Activated effector memory CD4-positive, alpha-beta T cell treated with Interleukin-2 at 50 U/mL for 16 hours (primary cell): ENCODE measurements at regions not wholly inside any gene's neighbourhood (a gene's known extent, or its start where the extent isn't known, plus 50 kb on each side); places are given as distances from the start of the nearest gene placed in this dataset.
"Not testable (repeated sequence)": the region's sequence is repeated elsewhere in the genome, so short reads cannot be mapped to it uniquely, and the experiment has no call there.

Source experiments
- DNase-seq: peaks from one replicate; pipeline ENCODE4 v3.0.0-alpha.2; 2020

DNA sequence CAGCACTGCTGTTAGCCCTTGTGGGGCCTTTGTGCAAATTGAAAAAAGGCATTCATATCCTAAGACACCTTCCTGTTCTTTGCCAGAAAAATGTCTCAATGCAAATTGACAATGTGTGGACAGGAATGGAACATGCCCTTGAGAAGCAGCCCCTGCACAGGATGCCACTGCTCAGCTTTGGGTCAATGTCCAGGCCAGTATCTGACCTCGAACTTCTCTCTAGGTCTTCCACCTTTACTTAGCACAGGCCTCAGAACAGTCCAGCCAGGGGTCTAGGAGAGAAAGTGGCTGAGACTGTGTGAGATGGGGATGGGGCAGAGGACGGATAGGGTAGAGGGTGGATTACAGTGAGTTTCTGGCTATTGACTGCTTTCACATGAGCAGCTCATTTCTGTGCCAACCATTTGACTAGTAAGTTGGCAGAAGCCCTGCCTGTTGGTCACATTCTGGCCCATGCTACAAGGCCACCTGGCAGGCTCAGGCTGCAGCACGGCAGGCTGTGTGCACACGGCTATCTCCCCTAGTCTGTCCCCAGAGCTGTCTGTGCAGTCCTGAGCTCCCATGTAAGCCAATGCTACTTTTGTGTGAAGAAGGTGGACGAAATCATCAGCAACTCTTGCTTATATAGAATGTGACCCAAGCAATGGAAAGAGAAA lies 254.5 kb upstream of the PLGLB1 start:
- not testable (repeated sequence) for DNase-seq

DNA sequence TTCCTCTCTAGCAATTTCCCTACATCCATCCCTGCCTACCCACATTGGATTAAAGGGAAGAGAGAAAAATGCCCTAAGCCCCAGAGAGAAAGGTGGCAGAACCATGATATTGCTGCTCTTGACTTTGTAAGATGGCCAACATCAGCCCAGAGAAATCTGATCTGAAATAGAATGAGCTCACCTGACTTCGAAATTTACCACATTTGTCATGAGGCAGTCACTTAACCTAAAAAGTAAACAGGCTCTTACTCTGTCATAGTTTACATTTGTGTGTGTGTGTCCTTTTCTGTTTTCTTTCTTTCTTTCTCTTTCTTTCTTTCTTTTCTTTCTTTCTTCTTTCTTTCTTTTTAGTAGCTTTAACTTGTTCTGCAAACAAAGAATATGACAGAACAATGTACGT lies 255.0 kb upstream of the PLGLB1 start:
- DNase-seq = not testable (repeated sequence)

DNA sequence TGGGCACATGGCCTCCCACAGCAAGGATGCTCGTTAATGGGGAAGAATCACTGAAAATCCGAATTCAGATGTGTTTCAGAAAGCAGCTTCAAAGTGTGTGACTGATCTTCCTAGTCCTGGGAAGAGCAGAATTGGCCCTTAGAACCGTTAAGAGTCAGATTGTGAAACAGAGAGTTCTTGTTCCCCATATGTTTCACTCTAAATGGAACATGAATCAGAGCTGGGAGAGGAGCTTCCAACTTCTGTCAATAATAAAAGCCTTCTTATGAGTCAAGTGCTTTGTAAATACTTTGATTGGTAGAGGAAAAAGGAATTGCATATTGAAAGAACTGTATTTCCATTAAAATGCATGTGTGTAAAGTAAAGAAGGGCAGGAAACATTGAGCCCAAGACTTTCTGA lies 256.1 kb upstream of the PLGLB1 start:
- DNase-seq = not testable (repeated sequence)

DNA sequence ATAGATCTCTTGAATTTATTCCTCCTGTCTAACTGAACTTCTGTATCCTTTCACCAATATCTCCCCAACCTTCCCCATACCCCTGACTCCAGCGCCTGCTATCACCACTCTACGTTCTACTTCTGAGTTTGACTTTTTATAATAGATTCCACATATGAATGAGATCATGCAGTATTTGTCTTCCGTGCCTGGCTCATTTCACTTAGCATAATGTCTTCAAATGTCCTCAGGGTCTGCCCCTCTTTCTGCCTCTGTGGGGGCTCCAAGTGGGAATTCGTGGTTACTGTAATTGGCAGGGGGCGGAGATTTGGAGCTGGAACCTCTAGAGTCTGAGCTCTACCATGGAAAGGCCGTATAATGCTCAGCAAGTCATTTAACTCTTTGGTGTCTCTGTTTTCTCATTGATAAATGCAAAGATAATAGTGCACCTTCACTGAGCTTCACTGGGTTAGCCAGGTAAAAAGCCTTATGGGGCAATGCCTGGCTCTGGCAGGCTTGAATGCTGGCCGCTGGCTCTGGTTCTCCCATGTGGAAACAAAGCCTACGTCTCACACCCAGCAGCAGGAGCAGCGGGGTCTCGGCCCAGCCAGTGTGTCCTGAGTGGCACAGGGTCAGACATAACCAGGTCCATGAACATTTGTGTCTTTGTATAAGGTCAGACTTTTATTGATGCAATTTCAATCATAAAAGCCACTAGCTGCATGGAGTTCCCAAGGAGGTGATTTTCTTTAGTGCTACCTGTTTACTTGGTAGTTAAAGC lies 259.1 kb upstream of the PLGLB1 start:
- DNase-seq = not testable (repeated sequence)

DNA sequence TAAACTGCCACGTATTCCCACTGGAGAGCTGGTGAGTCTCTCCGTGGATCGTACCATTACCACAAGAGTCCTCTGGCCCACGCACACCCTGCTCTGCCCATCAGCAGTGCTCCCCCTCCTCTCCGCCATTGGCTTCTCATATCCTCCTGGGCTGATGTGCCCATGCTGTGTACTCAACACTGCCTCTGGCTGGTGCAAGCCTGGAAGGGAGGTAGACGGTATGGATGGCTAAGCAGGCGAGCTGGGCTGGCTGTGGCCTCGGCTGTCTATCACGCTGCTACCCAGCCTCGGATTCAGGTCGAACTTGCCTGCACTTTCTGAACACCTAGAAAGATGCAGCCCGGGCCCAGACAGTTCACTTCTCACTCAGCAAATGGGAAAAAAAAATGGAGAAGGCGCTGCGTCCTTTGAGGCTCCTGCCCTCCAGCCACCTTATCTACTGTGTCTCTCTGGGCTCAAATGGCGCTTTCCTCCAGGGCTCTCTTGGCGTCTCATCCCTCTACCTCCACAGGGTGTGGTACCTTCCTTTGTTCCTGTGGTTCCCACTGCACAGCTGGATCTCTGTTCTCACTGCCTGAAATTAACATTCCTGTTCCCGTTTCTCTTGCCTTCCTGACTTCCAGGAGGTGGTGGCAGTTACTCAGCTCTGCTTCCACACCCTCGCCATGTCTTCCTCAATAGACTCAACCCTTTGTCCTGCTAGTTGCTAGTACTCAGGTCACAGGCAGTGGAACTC lies 262.3 kb upstream of the PLGLB1 start:
- DNase-seq = not testable (repeated sequence)

DNA sequence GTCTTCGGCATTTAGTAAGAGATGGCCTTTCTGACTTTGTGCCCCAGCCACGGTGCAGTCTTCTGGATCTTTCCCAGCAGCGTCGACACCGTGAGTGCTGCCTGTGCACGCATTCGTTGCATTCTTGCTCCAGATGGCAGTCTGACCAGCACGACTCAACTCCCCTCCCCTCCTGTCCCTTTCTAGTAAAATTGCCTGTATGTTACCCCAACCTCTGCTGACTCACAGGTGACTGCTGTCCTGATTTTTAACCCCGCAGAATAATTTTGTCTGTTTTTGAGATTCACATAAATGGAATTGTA lies 262.8 kb upstream of the PLGLB1 start:
- not testable (repeated sequence) for DNase-seq

DNA sequence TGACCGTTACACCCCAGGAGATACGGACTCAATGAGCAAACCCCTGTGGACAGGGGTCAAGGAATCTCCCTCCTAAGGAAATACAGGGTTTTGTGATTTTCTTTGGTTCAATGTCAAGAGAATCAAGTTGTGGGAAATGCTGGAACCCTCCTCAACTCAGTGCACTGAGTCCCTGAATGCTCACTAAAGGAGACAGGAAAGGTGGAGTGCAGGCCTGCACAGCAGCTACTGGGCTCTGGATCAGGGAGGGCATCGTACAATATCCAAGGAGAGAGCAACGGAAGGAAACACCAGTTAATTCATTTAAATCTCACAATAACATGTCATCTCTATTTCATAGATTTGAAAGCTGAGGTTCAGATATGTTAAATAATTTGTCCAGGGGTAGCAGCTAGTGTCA lies 263.5 kb upstream of the PLGLB1 start:
- DNase-seq = not testable (repeated sequence)

DNA sequence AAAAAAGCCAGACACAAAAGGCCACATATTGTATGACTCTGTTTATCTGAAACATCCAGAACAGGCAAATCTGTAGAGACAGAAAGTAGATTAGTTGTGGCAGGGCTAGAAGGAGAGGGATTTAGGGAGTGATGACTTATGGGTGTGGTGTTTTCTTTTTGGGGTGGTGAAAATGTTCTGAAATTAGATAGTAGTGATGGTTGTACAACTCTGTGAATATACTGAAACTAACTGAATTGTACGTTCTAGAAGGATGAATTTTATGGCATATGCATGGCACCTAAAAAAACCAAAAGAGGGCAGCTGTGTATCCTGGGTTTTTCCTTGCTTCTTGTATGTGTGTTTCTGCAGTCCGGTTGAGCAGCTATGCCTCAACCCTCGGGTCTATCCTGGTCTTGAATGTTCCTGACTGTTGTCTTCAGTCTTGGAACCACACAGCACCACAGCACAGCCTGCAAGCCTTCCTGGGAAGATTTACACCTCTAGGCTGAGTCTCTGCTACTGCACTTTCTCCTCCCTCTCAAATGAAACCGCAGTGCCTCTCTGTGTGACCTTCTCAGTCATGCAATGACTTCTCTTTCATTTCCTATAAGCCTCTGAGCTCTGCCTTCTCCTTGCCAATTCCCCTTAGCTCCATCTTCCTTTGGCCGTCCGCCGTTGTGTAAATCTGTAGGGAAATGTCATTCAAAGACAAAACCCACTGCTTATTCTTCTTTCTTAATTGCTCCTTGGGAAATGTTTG lies 269.1 kb upstream of the PLGLB1 start:
- not testable (repeated sequence) for DNase-seq

DNA sequence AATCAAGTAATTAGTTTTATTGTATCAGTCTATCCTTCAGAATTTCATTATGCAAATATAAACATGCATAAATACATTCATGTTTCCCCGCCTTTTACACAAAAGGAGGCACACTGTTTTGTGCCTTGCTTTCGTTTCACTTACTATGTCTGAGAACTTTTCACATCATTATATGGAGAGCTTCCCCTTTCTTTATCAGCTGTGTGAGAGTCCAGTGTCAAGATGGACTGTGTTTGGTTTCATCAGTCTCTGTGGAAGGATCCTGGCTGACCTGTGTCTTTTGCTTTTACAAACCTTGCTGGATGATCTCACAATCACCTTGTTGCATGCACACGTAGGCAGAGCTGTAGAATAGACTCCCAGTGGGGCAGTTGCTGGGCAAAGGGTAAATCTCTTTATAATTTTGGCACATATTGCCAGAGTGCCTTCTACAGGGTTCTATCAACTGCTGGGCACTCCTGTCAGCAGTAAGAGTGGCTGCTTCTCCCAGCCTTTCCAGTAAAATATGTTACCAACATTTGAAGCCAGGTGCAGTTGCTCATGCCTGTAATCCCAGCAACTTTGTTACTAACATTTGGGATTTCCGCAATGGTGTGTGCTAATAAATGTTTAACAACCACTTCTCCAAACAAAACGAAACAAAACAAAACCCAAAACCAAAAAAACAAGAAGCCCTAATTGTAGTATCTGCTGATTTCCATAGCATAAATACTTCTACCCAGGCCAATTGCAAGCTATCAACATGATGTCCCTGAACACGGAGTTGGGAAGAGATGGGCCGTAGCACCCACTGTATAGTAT lies 270.0 kb upstream of the PLGLB1 start:
- not testable (repeated sequence) for DNase-seq

DNA sequence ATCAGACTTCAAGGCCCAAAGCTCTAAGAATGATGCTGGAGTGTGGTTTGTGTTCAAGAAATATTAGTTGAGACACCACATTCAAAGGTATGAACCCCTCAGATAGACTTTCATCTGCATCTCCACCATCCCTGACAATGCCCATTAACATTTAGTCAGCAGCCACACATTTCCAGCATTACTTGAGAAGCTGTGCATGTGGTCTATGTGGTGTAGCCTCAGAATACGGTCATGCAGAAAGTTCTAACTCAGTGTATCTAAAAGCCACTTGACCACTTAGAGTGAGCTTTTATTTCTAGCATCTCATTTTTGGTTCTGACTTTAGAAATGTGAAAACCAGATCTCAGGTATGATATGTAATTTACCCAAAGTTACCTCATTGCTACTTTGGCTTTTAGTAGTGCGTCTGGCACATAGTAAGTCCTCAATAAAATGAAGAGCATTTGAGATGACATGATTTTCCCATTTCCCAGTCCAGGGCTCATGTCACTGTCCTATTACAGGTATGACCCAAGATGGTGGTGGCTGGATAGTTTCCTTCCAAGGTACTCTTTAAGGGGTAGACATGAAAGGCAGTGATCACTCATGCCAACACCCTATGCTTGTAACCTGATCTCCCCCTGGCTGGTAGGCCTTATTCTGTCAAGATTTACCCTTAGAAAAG lies 272.4 kb upstream of the PLGLB1 start:
- DNase-seq = not testable (repeated sequence)

DNA sequence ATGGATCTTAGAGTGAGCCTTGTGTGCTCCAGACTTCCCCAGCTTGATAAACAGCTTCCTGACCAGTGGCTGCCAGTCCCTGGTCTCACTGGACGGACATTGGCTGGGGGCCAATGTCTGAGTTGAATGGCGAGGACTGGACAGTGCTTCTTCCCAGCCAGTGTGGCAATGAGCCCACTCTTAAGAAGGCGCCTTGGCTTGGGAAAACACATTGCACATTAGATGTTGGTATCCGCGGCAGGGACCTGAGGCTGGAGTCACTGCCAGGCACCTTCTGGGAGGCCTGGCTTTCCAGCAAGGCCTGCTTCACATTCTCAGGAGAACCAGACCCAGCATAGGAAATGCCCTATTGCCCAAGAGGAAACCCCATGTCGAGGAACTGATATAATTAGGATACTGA lies 273.5 kb upstream of the PLGLB1 start:
- not testable (repeated sequence) for DNase-seq

DNA sequence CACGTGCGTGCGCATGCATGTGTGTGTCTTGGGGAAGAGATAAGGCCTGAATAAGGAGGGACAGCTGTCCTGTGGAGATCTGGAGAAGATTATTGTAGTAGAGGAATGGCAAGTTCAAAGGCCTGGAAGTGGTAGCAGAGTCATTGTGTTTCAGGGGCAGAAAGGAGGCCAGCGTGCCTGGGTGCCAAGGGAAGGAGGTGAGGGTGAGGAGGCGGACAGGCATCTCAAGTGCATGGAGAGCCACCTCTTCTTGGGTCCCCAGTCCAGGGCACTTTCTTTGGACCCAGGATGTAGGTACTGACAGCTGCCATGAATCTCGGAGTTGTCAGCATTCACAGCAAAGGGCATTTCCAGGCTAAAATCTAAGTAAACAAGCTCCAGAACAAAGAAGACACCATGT lies 279.7 kb upstream of the PLGLB1 start:
- DNase-seq = not testable (repeated sequence)

DNA sequence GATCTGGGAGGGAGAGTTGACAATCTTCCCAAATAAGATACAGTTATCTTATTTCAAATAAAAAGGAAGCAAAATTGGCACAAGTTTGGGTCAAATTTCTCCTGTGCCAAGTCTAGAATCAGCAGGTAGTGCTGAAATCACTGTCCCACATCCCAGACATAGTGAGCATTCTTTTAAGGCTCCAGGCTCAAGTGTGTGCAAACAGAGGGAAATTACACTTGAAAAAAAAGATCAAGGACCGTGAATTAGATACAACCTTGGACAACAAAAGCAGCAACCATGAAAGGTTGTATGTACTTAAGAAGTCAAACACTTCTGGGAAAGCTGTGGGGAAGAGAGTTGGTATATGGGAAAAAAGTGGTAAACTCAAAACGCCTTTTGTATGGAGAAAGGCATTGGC lies 280.2 kb upstream of the PLGLB1 start:
- not testable (repeated sequence) for DNase-seq

DNA sequence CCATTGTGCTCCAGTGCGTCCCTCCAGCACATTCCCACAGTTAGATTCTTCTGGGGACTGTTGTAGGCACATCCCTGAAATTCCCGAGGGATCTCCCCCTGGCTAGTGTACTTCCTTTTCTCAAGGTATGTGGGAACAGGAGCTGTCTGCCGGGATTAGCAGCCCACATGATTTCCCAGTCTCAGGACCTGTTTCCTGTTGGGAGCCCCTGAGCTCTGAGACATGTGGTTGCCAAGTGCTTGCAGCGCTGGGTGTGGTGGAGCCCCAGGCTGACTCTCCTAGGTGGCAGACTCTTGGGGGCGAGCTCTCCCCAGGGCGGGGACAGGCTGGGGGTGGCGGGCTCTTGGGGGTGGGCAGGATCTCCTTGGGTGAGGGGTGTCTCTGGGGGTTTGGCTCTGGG lies 287.0 kb upstream of the PLGLB1 start:
- not testable (repeated sequence) for DNase-seq

DNA sequence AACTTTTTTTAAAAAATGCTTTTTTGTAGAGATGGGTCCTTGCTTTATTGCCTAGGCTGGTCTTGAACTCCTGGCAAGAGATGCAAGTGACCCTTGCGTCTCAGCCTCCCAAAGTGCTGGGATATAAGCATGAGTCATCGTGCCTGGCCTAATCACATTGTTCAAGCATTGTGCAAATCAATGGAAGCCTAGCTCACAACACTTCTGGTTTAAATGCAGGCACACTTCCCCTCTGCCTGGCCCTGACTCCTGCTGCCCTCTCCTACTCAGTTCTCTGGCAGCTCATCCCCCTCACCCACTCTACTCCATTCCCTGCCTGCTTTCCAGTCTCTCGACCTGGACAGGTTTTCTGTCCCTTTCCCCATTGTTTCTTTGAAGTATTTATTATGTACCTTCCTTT lies 288.1 kb upstream of the PLGLB1 start:
- not testable (repeated sequence) for DNase-seq

DNA sequence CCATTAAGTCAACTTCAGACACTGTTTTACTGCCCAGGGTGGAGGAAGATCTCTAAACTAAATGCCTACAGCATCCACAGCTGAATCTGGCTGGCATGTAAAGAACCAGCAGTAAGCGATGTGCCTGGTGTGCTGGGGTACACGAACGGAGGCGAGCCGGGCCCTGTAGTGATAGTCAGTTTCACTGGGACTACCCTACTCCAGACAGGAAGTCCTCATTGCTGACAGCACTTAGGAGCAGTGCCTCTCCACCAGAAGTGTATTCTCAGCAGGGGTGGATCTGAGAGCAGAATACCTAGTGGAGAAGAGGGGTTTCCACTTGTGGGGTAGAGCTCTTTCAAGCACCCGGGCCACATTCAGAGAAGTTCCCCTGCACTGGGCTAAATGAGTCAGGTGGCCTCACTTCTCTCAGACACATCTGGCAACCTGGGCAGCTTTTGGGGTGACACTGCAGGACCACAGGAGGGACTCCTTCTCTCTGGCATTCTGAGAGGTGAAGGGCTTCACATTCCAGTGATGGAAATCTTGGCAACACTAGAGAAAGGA lies 290.3 kb upstream of the PLGLB1 start:
- DNase-seq = not testable (repeated sequence)

DNA sequence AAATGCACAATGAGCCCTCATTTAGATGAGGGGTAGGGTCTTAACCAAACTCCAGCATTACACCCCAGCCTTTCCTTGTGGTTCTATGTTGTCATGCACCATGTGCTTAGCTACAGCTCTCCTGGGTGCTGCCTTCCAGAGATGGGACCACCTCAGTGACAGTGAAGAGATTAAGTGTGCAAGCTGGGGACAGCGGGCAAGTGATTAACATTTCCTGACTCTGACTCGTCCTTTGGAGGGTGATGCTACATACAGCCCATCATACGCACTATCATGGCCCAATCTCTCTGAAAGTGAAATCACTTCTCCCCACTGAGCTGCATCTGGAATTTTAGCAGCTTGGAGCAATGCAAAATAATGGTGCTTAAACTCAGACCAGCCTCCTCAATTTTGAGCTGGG lies 293.0 kb upstream of the PLGLB1 start:
- DNase-seq = not testable (repeated sequence)

DNA sequence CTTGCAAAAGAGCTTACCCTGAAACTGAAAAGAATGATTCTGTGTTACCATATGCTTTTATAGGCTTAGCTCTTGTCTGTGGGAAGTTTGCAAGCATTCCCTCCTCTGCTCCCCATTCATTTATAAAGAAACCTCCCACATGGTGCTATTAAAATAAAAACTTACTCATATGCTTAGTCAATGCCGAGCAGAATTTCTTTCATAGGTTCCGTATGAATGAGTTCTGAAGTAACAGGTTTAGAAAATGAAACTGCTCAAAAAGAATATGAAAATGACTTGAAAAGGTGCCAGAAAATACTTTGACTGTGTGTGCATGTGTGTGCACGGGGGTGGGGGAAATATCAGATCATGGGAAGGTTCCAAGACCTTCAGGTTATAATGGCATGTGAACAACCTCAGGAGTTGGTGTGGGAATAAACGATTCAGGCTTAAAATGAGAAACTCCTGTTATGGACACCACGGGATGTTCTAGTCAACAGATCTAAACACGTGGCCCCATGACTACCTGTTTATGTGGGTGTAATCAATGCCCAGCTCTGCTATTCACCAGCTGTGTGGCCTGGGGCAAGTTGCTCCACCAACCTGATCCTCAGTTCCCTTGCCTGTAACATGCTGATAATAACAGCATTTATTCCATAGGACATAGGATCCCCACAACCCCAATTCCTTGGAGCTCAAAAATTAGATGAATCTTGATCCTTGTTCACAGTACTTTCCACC lies 293.7 kb upstream of the PLGLB1 start:
- not testable (repeated sequence) for DNase-seq

DNA sequence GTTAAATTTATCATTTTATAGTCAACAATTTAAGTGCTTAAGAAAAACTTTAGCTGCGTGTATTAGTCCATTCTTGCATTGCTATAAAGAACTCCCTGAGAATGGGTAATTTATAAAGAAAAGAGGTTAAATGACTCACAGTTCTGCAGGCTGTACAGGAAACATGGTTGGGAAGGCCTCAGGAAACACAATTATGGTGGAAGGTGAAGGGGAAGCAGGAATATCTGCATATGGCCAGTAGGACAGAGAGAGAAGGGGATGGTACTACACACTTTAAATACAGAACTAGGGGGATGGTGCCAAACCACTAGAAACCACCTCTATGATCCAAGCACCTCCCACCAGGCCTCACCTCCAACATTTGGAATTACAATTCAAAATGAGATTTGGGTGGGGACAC lies 295.5 kb upstream of the PLGLB1 start:
- DNase-seq = not testable (repeated sequence)

DNA sequence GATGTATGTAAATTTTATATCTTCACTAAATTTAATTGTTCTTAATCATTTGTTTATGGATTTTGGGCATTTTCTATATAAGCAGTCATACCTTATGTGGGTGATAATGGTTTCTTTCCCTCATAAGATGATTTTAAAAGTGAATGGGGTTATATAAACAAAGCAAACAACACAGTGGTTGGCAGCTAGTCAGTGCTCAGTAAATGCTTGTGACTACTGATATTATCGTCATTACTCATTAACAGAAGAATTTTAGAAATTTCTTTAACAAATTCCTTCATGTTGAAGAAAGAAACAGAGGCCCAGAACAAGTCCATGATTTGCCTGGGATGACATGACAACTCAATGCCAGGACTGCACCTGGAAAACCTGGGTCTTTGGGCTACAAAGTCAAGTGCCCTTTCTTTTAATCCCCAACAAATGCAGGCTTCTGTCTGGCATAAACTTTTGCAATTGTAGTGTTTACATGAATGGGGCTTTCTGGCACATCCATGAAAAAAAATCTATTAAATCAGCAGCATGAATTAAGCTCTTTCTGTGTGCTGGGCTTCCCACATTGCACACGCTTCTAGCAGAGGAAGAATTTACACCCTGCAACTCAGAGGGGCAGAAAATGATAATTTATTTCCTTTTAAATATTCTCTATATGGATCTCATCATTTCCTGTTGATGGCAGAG lies 297.3 kb upstream of the PLGLB1 start:
- not testable (repeated sequence) for DNase-seq
